SU-DHL-6 (cell line): ENCODE measurements at regions not wholly inside any gene's neighbourhood (a gene's known extent, or its start where the extent isn't known, plus 50 kb on each side); places are given as distances from the start of the nearest gene placed in this dataset.

Experiments used
- H2AFZ ChIP-seq: fragments of 200-600 bp; sonication (generic); 2 replicates; pipeline ENCODE4 v1.6.1; 2014; ENCODE audit warnings: low read depth, mild to moderate bottlenecking, moderate library complexity, mixed read lengths, antibody characterized with exemption, low read length; ENCODE audit not compliant: severe bottlenecking
- H3F3A ChIP-seq: fragments of 200-600 bp; shearing (Covaris generic); 2 replicates; pipeline ENCODE4 v1.6.0; 2016; ENCODE audit warnings: antibody characterized with exemption, mild to moderate bottlenecking; ENCODE audit not compliant: insufficient read depth
- H3K27ac ChIP-seq: fragments of 200-600 bp; sonication (generic); 2 replicates; pipeline ENCODE4 v1.5.1; 2016; ENCODE audit warnings: low read depth, mild to moderate bottlenecking, low read length, moderate library complexity, mixed read lengths
- H3K27me3 ChIP-seq: fragments of 200-600 bp; sonication (generic), shearing (Covaris generic); 2 replicates; pipeline ENCODE4 v1.6.0; 2014; ENCODE audit warnings: mild to moderate bottlenecking, low read length
- H3K36me3 ChIP-seq: fragments of 200-600 bp; sonication (generic); 2 replicates; pipeline ENCODE4 v1.6.1; 2014; ENCODE audit warnings: mild to moderate bottlenecking, low read length, mixed read lengths
- H3K4me2 ChIP-seq: fragments of 300-600, 200-600 bp; shearing (Covaris generic), sonication (generic); 2 replicates; pipeline ENCODE4 v1.6.0; 2014; ENCODE audit warnings: low read length, low read depth, mild to moderate bottlenecking; ENCODE audit not compliant: poor library complexity, severe bottlenecking
- H3K4me3 ChIP-seq: fragments of 200-600 bp; sonication (generic); 2 replicates; pipeline ENCODE4 v1.5.1; 2014; ENCODE audit warnings: antibody characterized with exemption, low read length, mild to moderate bottlenecking, mixed read lengths; ENCODE audit not compliant: insufficient read depth, poor library complexity, severe bottlenecking
- H3K79me2 ChIP-seq: fragments of 200-600 bp; sonication (generic); 2 replicates; pipeline ENCODE4 v1.6.1; 2014; ENCODE audit warnings: mild to moderate bottlenecking, low read length, moderate library complexity; ENCODE audit not compliant: insufficient read depth
- H3K9ac ChIP-seq: fragments of 200-600 bp; sonication (generic); 2 replicates; pipeline ENCODE4 v1.7.0; 2014; ENCODE audit warnings: mild to moderate bottlenecking, low read length
- H3K9me2 ChIP-seq: fragments of 200-600 bp; sonication (generic); replicated peaks from 2 replicates; pipeline ENCODE4 v1.6.1; 2014; ENCODE audit warnings: low read length; ENCODE audit not compliant: insufficient read depth
- H3K9me3 ChIP-seq: fragments of 200-600 bp; sonication (generic); 2 replicates; pipeline ENCODE4 v1.6.1; 2014; ENCODE audit warnings: low read length, mixed read lengths; ENCODE audit not compliant: insufficient read depth
- H4K20me1 ChIP-seq: fragments of 200-600 bp; sonication (generic); 2 replicates; pipeline ENCODE4 v1.6.1; 2014; ENCODE audit warnings: low read depth, mild to moderate bottlenecking, antibody characterized with exemption, low read length, moderate library complexity, mixed read lengths
- CTCF ChIP-seq: fragments of 200-600 bp; sonication (generic); IDR thresholded peaks from one replicate; pipeline ENCODE4 v1.5.1; 2017; ENCODE audit warnings: antibody characterized with exemption, mild to moderate bottlenecking, low read length, moderate library complexity; ENCODE audit not compliant: insufficient read depth, poor library complexity, severe bottlenecking
- EZH2phosphoT487 ChIP-seq: fragments of 200-600 bp; sonication (generic), shearing (Covaris generic); conservative IDR thresholded peaks from 2 replicates; pipeline ENCODE4 v1.6.1; 2018; ENCODE audit warnings: mild to moderate bottlenecking, antibody characterized with exemption, low read length, moderate library complexity, mixed read lengths

- Histone ChIP-seq H3K9ac (no peak overlapping the region), H3K27ac (no peak overlapping the region), H3F3A (no peaks in the 10 kb centered on the region)
Measured at GRCh38 chr12:46555406-46555852, 182.9 kb upstream of the SLC38A2 start.

GRCh38 chr12:46554460-46554859 is 181.9 kb upstream of the SLC38A2 start:
- H3K27me3 ChIP-seq = no peaks in the 10 kb centered on the region
- TF ChIP-seq EZH2phosphoT487 = no peak
- TF ChIP-seq CTCF = no peak
- H4K20me1 ChIP-seq = no peaks in the 10 kb centered on the region
- no peaks in the 10 kb centered on the region for H3F3A ChIP-seq
- no peak overlapping the region for H3K27ac ChIP-seq
- no peaks in the 10 kb centered on the region for H3K36me3 ChIP-seq
- H3K79me2 ChIP-seq = no peaks in the 10 kb centered on the region
- no peak overlapping the region for H3K9ac ChIP-seq
- no peaks in the 10 kb centered on the region for H3K9me3 ChIP-seq
- no peak overlapping the region for H2AFZ ChIP-seq
- H3K4me2 ChIP-seq = no peak overlapping the region
- no peak overlapping the region for H3K4me3 ChIP-seq
- no peaks in the 10 kb centered on the region for H3K9me2 ChIP-seq

More at GRCh38 chr12:46555406-46555852, 182.9 kb upstream of the SLC38A2 start:
- H4K20me1 ChIP-seq = no peaks in the 10 kb centered on the region
- no peaks in the 10 kb centered on the region for H3K9me2 ChIP-seq
- no peak for TF ChIP-seq EZH2phosphoT487
- TF ChIP-seq CTCF = no peak
- no peaks in the 10 kb centered on the region for H3K27me3 ChIP-seq
- no peak overlapping the region for H2AFZ ChIP-seq
- H3K4me3 ChIP-seq = no peak overlapping the region
- H3K4me2 ChIP-seq = no peak overlapping the region
- no peaks in the 10 kb centered on the region for H3K79me2 ChIP-seq
- H3K36me3 ChIP-seq = no peaks in the 10 kb centered on the region
- H3K9me3 ChIP-seq = no peaks in the 10 kb centered on the region

GRCh38 chr12:46553911-46554310 is 181.3 kb upstream of the SLC38A2 start:
- TF ChIP-seq CTCF (no peak), EZH2phosphoT487 (no peak)
- no peaks in the 10 kb centered on the region for H3K36me3 ChIP-seq
- no peak overlapping the region for H3K4me2 ChIP-seq
- H2AFZ ChIP-seq = no peak overlapping the region
- no peak overlapping the region for H3K27ac ChIP-seq
- no peaks in the 10 kb centered on the region for H3K9me3 ChIP-seq
- H4K20me1 ChIP-seq = no peaks in the 10 kb centered on the region
- H3F3A ChIP-seq = no peaks in the 10 kb centered on the region
- no peaks in the 10 kb centered on the region for H3K27me3 ChIP-seq
- H3K9ac ChIP-seq = no peak overlapping the region
- no peak overlapping the region for H3K4me3 ChIP-seq
- H3K79me2 ChIP-seq = no peaks in the 10 kb centered on the region
- no peaks in the 10 kb centered on the region for H3K9me2 ChIP-seq

- Histone ChIP-seq H3K79me2 (no peaks in the 10 kb centered on the region), H3K27ac (no peak overlapping the region), H3K4me3 (no peak overlapping the region), H3K9me3 (no peaks in the 10 kb centered on the region), H2AFZ (no peak overlapping the region), H3K36me3 (no peaks in the 10 kb centered on the region), H3K9me2 (no peaks in the 10 kb centered on the region), H3K9ac (no peak overlapping the region), H3F3A (no peaks in the 10 kb centered on the region), H3K4me2 (no peak overlapping the region), H3K27me3 (no peaks in the 10 kb centered on the region), H4K20me1 (no peaks in the 10 kb centered on the region)
- TF ChIP-seq CTCF (no peak), EZH2phosphoT487 (no peak)
Measured at GRCh38 chr12:46553266-46553665, 180.7 kb upstream of the SLC38A2 start.
